Liver (tissue), 3 donors: ENCODE measurements at regions not wholly inside any gene's neighbourhood (a gene's known extent, or its start where the extent isn't known, plus 50 kb on each side); places are given as distances from the start of the nearest gene placed in this dataset.

Source experiments
- ATF3 ChIP-seq: IDR thresholded peaks from 2 replicates; pipeline ENCODE4 v1.6.1; 2016; ENCODE audit warnings: antibody characterized with exemption
- CTCF ChIP-seq: fragments of 150-350 bp; IDR thresholded peaks from 2 replicates; pipeline ENCODE4 v1.5.1; 2017; ENCODE audit warnings: improper control_type of control experiment, low read depth, low read length; ENCODE audit not compliant: missing input control
- FOXA1 ChIP-seq: IDR thresholded peaks from 2 replicates; pipeline ENCODE4 v1.6.1; 2016; ENCODE audit warnings: antibody characterized with exemption
- HNF4G ChIP-seq: IDR thresholded peaks from 2 replicates; pipeline ENCODE4 v1.6.1; 2016; ENCODE audit warnings: antibody characterized with exemption
- JUND ChIP-seq, 2 donors: IDR thresholded peaks; 2 replicates each; pipeline ENCODE4 v1.6.1; 2016; ENCODE audit warnings: antibody characterized with exemption in 2 of 2
- MAX ChIP-seq: IDR thresholded peaks from 2 replicates; pipeline ENCODE4 v1.6.1; 2016; ENCODE audit warnings: antibody characterized with exemption
- NR2F2 ChIP-seq: IDR thresholded peaks from 2 replicates; pipeline ENCODE4 v1.6.1; 2016; ENCODE audit warnings: antibody characterized with exemption
- RAD21 ChIP-seq, 2 donors: IDR thresholded peaks; 2 replicates each; pipeline ENCODE4 v1.6.1; 2016; ENCODE audit warnings: antibody characterized with exemption in 2 of 2, mild to moderate bottlenecking in 2 of 2
- REST ChIP-seq: IDR thresholded peaks from 2 replicates; pipeline ENCODE4 v1.6.1; 2016; ENCODE audit warnings: antibody characterized with exemption, mild to moderate bottlenecking
- TAF1 ChIP-seq: conservative IDR thresholded peaks from 2 replicates; pipeline ENCODE4 v1.6.1; 2016; ENCODE audit warnings: antibody characterized with exemption, mild to moderate bottlenecking
- YY1 ChIP-seq: IDR thresholded peaks from 2 replicates; pipeline ENCODE4 v1.6.1; 2016; ENCODE audit warnings: antibody characterized with exemption, mild to moderate bottlenecking
- ZBTB33 ChIP-seq: IDR thresholded peaks from 2 replicates; pipeline ENCODE4 v1.6.1; 2016; ENCODE audit warnings: antibody characterized with exemption
- donor health status: healthy.
- donor health status: healthy.

GRCh38 chr1:98216304-98216703 lies 295.5 kb upstream of the DPYD start:
- no peak for TF ChIP-seq JUND (IDR thresholded peaks at IDR 0.05)
- no peak for TF ChIP-seq CTCF
- TF ChIP-seq RAD21 (IDR thresholded peaks at IDR 0.05), result no peak
- no peak for TF ChIP-seq REST
- no peak for TF ChIP-seq ATF3
- no peak for TF ChIP-seq YY1
- TF ChIP-seq TAF1, result no peak
- no peak for TF ChIP-seq MAX
- no peak for TF ChIP-seq ZBTB33
- TF ChIP-seq HNF4G, result no peak
- TF ChIP-seq NR2F2, result no peak
- TF ChIP-seq FOXA1, result no peak
